ENCODE measurements at regions not wholly inside any gene's neighbourhood (a gene's known extent, or its start where the extent isn't known, plus 50 kb on each side); places are given as distances from the start of the nearest gene placed in this dataset.

GRCh38 chr4:33864290-33864859, 2379.9 kb downstream of the ARAP2 start:
- no peak overlapping the region for H3K4me3 ChIP-seq
- no peak for TF ChIP-seq CTCF (IDR thresholded peaks at IDR 0.05 in 4 of 5, conservative IDR thresholded peaks at IDR 0.05 in 1 of 5)
- TF ChIP-seq POLR2A (IDR thresholded peaks at IDR 0.05), result no peak
- no peak overlapping the region for H3K27ac ChIP-seq
- no peaks in the 10 kb centered on the region for H3K9me3 ChIP-seq
- no peaks in the 10 kb centered on the region for H3K36me3 ChIP-seq
- DNase-seq, result no peak
- no peak for ATAC-seq
- no peaks in the 10 kb centered on the region for H3K4me1 ChIP-seq
- in situ Hi-C loops (cut with MboI; ENCODE audit: low sequenced_read_pairs in 4 of 4) (no loop called here), intact Hi-C loops (cut with DNase I; ENCODE audit: low total_unique reads) (no loop called here)
- no peaks in the 10 kb centered on the region for H3K27me3 ChIP-seq

DNA sequence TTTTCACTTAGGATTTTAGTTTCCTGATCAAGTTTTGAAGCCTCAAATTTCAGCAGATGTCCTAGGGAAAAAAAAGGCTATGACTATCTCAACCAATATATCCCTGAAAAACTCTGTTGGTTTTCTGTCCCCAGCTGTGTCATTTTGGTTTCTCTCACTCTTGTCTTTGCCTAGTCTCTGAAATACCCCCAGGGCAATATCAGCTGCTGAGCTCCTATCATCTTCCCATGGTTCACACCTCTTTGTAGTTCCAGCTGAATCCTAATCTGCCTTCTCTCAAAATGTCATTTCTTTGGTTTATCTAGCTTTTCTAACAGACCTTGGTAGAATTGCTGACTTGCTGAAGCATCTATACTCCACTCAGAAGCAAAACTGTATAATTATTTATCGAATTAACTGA, 2370.5 kb downstream of the ARAP2 start:
- Histone ChIP-seq H3K27me3 (no peaks in the 10 kb centered on the region), H3K36me3 (no peaks in the 10 kb centered on the region), H3K27ac (no peak overlapping the region), H3K4me1 (no peaks in the 10 kb centered on the region), H3K9me3 (no peaks in the 10 kb centered on the region), H3K4me3 (no peak overlapping the region)
- intact Hi-C loops (cut with DNase I; ENCODE audit: low total_unique reads), result no loop called here
- in situ Hi-C loops (cut with MboI; ENCODE audit: low sequenced_read_pairs in 4 of 4), result no loop called here
- no peak for TF ChIP-seq CTCF (IDR thresholded peaks at IDR 0.05 in 4 of 5, conservative IDR thresholded peaks at IDR 0.05 in 1 of 5)
- no peak for TF ChIP-seq POLR2A (IDR thresholded peaks at IDR 0.05)
- ATAC-seq (no peak), DNase-seq (no peak)

- Histone ChIP-seq H3K27ac (no peak overlapping the region), H3K27me3 (no peaks in the 10 kb centered on the region), H3K36me3 (no peaks in the 10 kb centered on the region), H3K9me3 (no peaks in the 10 kb centered on the region), H3K4me1 (no peaks in the 10 kb centered on the region), H3K4me3 (no peak overlapping the region)
- no peak for DNase-seq
- TF ChIP-seq POLR2A (IDR thresholded peaks at IDR 0.05) (no peak), CTCF (IDR thresholded peaks at IDR 0.05 in 4 of 5, conservative IDR thresholded peaks at IDR 0.05 in 1 of 5) (no peak)
- no peak for ATAC-seq
- in situ Hi-C loops (cut with MboI; ENCODE audit: low sequenced_read_pairs in 4 of 4), result no loop called here
- intact Hi-C loops (cut with DNase I; ENCODE audit: low total_unique reads), result no loop called here
Observed at GRCh38 chr4:33878710-33879109, 2365.6 kb downstream of the ARAP2 start.

GRCh38 chr4:33881176-33881575, 2363.1 kb downstream of the ARAP2 start:
- ATAC-seq, result no peak
- TF ChIP-seq CTCF (IDR thresholded peaks at IDR 0.05 in 4 of 5, conservative IDR thresholded peaks at IDR 0.05 in 1 of 5) (no peak), POLR2A (IDR thresholded peaks at IDR 0.05) (no peak)
- Histone ChIP-seq H3K9me3 (no peaks in the 10 kb centered on the region), H3K4me3 (no peak overlapping the region), H3K27me3 (no peaks in the 10 kb centered on the region), H3K36me3 (no peaks in the 10 kb centered on the region), H3K4me1 (no peaks in the 10 kb centered on the region), H3K27ac (no peak overlapping the region)
- intact Hi-C loops (cut with DNase I; ENCODE audit: low total_unique reads) (no loop called here), in situ Hi-C loops (cut with MboI; ENCODE audit: low sequenced_read_pairs in 4 of 4) (no loop called here)
- no peak for DNase-seq
